PC-9 (cell line): ENCODE measurements at regions not wholly inside any gene's neighbourhood (a gene's known extent, or its start where the extent isn't known, plus 50 kb on each side); places are given as distances from the start of the nearest gene placed in this dataset.

Source experiments
- BruUV-seq: library from RNA; stranded (reverse); fragments of 400-500 nt; replicated peaks from 2 replicates; lab custom pipeline; 2021; lab: Mats Ljungman, UMichigan
- CTCF ChIA-PET: fragments of 300-600 bp; sonication (Branson Sonifier 250); formaldehyde crosslinking; loops from one replicate; lab custom pipeline; 2022; ENCODE audit warnings: antibody characterized with exemption; lab: Charles Lee
- POLR2A ChIA-PET: fragments of 300-600 bp; sonication (Branson Sonifier 250); formaldehyde crosslinking; loops from one replicate; lab custom pipeline; 2022; ENCODE audit warnings: antibody characterized with exemption; ENCODE audit not compliant: unreplicated experiment; lab: Charles Lee
- DNase-seq, 2 experiments: peaks; one replicate each; pipeline versions ENCODE4 v3.0.0 to v3.0.0-alpha.2; 2015 to 2022; ENCODE audit warnings: mixed read lengths in 1 of 2
- H2AFZ ChIP-seq: fragments of 200-600 bp; sonication (generic); 2 replicates; pipeline ENCODE4 v1.8.1; 2017; ENCODE audit warnings: antibody characterized with exemption
- H3F3A ChIP-seq: fragments of 200-600 bp; sonication (generic); 2 replicates; pipeline ENCODE4 v1.8.1; 2017; ENCODE audit warnings: antibody characterized with exemption, mild to moderate bottlenecking, low read depth; ENCODE audit not compliant: insufficient read depth
- H3K27ac ChIP-seq: fragments of 200-600 bp; sonication (generic); 2 replicates; pipeline ENCODE4 v1.6.1; 2016; ENCODE audit warnings: mixed run types
- H3K27me3 ChIP-seq: fragments of 200-600 bp; sonication (generic); 2 replicates; pipeline ENCODE4 v1.6.1; 2016; ENCODE audit warnings: low read depth, mixed run types; ENCODE audit not compliant: insufficient read depth
- H3K36me3 ChIP-seq: fragments of 200-600 bp; sonication (generic); 2 replicates; pipeline ENCODE4 v1.6.1; 2016; ENCODE audit warnings: low read depth, mixed run types
- H3K4me1 ChIP-seq: fragments of 200-600 bp; sonication (generic); replicated peaks from 2 replicates; pipeline ENCODE4 v1.6.1; 2016; ENCODE audit warnings: mixed run types; ENCODE audit not compliant: insufficient read depth
- H3K4me2 ChIP-seq: fragments of 200-600 bp; sonication (generic); 2 replicates; pipeline ENCODE4 v1.6.1; 2017; ENCODE audit warnings: mixed run types
- H3K4me3 ChIP-seq: fragments of 200-600 bp; sonication (generic); 2 replicates; pipeline ENCODE4 v1.6.1; 2016; ENCODE audit warnings: mixed run types
- H3K79me2 ChIP-seq: fragments of 200-600 bp; sonication (generic); 2 replicates; pipeline ENCODE4 v1.6.1; 2017; ENCODE audit warnings: low read depth, mixed run types
- H3K9me2 ChIP-seq: fragments of 200-600 bp; sonication (generic); 2 replicates; pipeline ENCODE4 v1.8.1; 2017; ENCODE audit warnings: mild to moderate bottlenecking; ENCODE audit not compliant: insufficient read depth
- H3K9me3 ChIP-seq: fragments of 200-600 bp; sonication (generic); 2 replicates; pipeline ENCODE4 v1.8.1; 2016; ENCODE audit warnings: low read depth; ENCODE audit not compliant: insufficient read depth
- H4K20me1 ChIP-seq: fragments of 200-600 bp; sonication (generic); 2 replicates; pipeline ENCODE4 v1.8.1; 2017; ENCODE audit not compliant: insufficient read depth
- EZH2 ChIP-seq: fragments of 200-600 bp; sonication (generic); IDR thresholded peaks from 2 replicates; pipeline ENCODE4 v1.8.0; 2017; ENCODE audit warnings: antibody characterized with exemption, low read depth
- intact Hi-C: fragments of 100-400 bp; cut with micrococcal nuclease; formaldehyde crosslinking; loops from one replicate; pipeline ENCODE4 v1.10.0; 2022; ENCODE audit not compliant: unreplicated experiment
- TF ChIP-seq, protein P1 (sequence below): fragments of 200-600 bp; sonication (generic); conservative IDR thresholded peaks from 2 replicates; pipeline ENCODE4 v1.6.1; 2017; ENCODE audit warnings: mixed run types, antibody characterized with exemption, mild to moderate bottlenecking, moderate library complexity

DNA sequence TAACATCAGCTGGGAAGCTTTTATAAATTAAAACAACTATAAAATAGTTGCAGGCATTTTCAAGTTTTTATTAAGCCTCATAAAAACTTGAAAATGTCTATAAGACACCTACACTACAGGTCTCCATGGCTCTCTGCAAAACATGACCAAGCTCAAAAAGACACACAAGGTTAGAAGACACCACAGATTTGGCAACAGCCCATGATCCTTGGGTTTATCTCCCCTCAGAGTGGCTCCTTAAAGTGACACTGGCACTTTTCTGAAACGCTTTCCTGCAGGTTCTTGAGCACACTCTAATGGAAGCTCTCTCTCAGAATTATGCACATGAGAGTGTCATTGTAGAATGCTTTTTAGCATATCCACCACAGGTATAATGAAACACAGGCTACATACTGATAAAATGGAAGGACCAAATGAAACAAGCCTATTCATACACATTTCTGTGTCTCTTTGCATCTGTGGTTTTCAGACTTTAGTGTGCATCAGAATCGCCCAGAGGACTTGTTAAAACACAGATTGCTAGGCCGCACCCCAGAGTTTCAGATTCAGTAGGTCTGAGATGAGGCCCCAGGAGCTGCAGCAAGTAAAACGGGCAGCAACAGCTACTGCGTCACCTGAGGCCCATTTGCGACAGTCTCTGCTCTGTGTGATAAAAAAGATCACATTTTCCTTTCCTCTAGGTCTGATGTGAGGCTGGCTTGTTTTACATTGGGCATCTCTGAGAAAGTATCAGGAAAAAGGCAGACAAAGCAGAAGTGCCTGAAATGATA is 75.0 kb upstream of the WSB1 start:
- intact Hi-C loops, result no loop called here
- Histone ChIP-seq H4K20me1 (no peaks in the 10 kb centered on the region), H2AFZ (no peak overlapping the region), H3F3A (no peaks in the 10 kb centered on the region), H3K27me3 (no peaks in the 10 kb centered on the region), H3K9me2 (no peaks in the 10 kb centered on the region), H3K4me2 (no peak overlapping the region), H3K79me2 (no peaks in the 10 kb centered on the region), H3K9me3 (no peaks in the 10 kb centered on the region), H3K4me3 (no peak overlapping the region), H3K27ac (no peak overlapping the region), H3K4me1 (no peaks in the 10 kb centered on the region), H3K36me3 (no peaks in the 10 kb centered on the region)
- no TSS peak for BruUV-seq
- CTCF ChIA-PET, result no interaction called here
- no peak for TF ChIP-seq EZH2
- TF ChIP-seq, protein P1, sequence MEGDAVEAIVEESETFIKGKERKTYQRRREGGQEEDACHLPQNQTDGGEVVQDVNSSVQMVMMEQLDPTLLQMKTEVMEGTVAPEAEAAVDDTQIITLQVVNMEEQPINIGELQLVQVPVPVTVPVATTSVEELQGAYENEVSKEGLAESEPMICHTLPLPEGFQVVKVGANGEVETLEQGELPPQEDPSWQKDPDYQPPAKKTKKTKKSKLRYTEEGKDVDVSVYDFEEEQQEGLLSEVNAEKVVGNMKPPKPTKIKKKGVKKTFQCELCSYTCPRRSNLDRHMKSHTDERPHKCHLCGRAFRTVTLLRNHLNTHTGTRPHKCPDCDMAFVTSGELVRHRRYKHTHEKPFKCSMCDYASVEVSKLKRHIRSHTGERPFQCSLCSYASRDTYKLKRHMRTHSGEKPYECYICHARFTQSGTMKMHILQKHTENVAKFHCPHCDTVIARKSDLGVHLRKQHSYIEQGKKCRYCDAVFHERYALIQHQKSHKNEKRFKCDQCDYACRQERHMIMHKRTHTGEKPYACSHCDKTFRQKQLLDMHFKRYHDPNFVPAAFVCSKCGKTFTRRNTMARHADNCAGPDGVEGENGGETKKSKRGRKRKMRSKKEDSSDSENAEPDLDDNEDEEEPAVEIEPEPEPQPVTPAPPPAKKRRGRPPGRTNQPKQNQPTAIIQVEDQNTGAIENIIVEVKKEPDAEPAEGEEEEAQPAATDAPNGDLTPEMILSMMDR, result no peak
- POLR2A ChIA-PET, result interaction anchor here (0.6 kb wide), 1 partner anchor 275 kb away, joined by 4 read pairs; no protein-coding TSS in a partner anchor
- no peak for DNase-seq

DNA sequence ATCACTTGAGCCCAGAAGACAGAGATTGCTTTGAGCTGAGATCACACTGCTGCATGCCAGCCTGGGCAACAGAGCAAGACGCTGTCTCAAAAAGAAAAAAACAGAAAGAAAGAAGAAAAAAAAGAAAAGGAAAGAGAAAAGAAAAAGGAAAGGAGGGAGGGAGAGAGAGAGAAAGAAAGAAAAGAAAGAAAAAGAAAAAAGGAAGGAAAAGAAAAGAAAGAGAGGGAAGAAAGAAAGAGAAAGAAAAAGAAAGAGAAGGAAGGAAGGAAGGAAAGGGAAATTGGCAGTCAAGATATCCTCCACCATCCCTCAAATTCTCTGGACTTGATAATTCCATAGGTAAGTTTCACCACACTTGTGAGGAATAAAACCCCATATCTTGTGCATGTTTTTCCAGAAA is 71.4 kb upstream of the WSB1 start:
- Histone ChIP-seq H3K27ac (no peak overlapping the region), H3K36me3 (no peaks in the 10 kb centered on the region), H2AFZ (no peak overlapping the region), H3K9me2 (peaks cover 4% of the 10 kb centered on the region; the same call in 1 of the 2 replicates), H4K20me1 (no peaks in the 10 kb centered on the region), H3F3A (peaks cover 11% of the 10 kb centered on the region; the same call in 1 of the 2 replicates), H3K9me3 (no peaks in the 10 kb centered on the region), H3K27me3 (no peaks in the 10 kb centered on the region), H3K79me2 (no peaks in the 10 kb centered on the region), H3K4me3 (no peak overlapping the region), H3K4me1 (peaks cover 17% of the 10 kb centered on the region), H3K4me2 (no peak overlapping the region)
- no TSS peak for BruUV-seq
- ChIA-PET POLR2A (no interaction called here), CTCF (no interaction called here)
- DNase-seq, result no peak
- TF ChIP-seq, protein P1, result no peak
- no peak for TF ChIP-seq EZH2
- intact Hi-C loops, result no loop called here

DNA sequence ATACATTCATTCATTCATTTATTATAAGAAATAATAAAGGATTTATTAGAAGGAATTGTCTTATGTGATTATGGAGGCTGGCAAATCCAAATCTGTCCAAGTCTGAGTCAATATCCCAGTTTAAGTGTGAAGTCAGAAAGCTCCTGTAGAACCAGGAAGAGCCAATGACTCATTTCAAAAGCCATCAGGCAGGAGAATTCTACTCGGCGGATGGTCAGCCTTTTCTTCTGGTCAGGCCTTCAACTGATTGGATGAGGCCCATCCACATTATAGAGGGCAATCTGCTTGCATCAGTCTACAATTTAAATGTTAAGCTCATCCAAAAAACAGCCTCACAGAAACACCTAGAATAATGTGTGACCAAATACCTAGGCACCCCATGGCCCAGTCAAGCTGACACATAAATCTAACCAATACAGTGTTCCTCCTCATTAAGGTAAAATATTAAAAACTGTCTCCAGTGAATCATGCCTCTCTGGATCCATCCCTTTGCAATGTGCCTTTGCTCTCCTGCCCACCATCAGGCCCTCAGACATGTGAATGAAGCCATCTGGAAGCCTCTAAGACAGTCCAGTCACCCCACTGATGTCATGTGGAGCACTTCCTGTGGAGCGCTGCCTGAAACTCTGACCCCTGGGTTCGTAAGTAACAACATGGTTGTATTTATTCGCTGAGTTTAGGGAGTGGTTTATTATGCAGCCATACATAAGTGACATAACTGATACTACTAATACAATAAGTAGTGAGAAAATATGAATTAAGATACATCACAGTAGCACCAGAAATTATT is 69.2 kb upstream of the WSB1 start:
- Histone ChIP-seq H3K36me3 (no peaks in the 10 kb centered on the region), H3K4me2 (no peak overlapping the region), H3K27ac (no peak overlapping the region), H3K4me3 (no peak overlapping the region), H4K20me1 (no peaks in the 10 kb centered on the region), H3K27me3 (no peaks in the 10 kb centered on the region), H3F3A (peaks cover 11% of the 10 kb centered on the region; the same call in 1 of the 2 replicates), H3K4me1 (peaks cover 18% of the 10 kb centered on the region), H3K9me2 (peaks cover 4% of the 10 kb centered on the region; the same call in 1 of the 2 replicates), H3K9me3 (no peaks in the 10 kb centered on the region), H2AFZ (no peak overlapping the region), H3K79me2 (no peaks in the 10 kb centered on the region)
- no peak for TF ChIP-seq EZH2
- TF ChIP-seq, protein P1, result no peak
- DNase-seq, result no peak
- ChIA-PET CTCF (no interaction called here), POLR2A (no interaction called here)
- intact Hi-C loops, result no loop called here
- BruUV-seq, result no TSS peak
